Thymus (tissue), 11 donors: ENCODE measurements at regions not wholly inside any gene's neighbourhood (a gene's known extent, or its start where the extent isn't known, plus 50 kb on each side); places are given as distances from the start of the nearest gene placed in this dataset.

Experiments used
- DNase-seq, 9 donors: peaks; one replicate each; pipeline ENCODE4 v3.0.0-alpha.2; 2013; ENCODE audit warnings: low spot score in 9 of 9, low read depth in 6 of 9, missing footprints in 1 of 9
- H3K27ac ChIP-seq, 2 donors: one replicate each; pipeline ENCODE4 v1.5.1; 2013; ENCODE audit warnings: control low read depth in 1 of 2, low read depth in 1 of 2, low read length in 1 of 2, mild to moderate bottlenecking in 1 of 2, moderate library complexity in 1 of 2
- H3K27me3 ChIP-seq, 2 donors: one replicate each; pipeline ENCODE4 v1.5.1; 2013; ENCODE audit warnings: low read length in 1 of 2; ENCODE audit not compliant: control insufficient read depth in 2 of 2, insufficient read depth in 1 of 2
- H3K36me3 ChIP-seq, 2 donors: one replicate each; pipeline ENCODE4 v1.5.1; 2013; ENCODE audit warnings: low read length in 1 of 2, mild to moderate bottlenecking in 1 of 2, moderate library complexity in 1 of 2; ENCODE audit not compliant: control insufficient read depth in 2 of 2, insufficient read depth in 2 of 2
- H3K4me1 ChIP-seq, 2 donors: one replicate each; pipeline ENCODE4 v1.5.1; 2013; ENCODE audit warnings: low read length in 2 of 2; ENCODE audit not compliant: control insufficient read depth in 2 of 2, insufficient read depth in 2 of 2
- H3K4me3 ChIP-seq, 2 donors: one replicate each; pipeline ENCODE4 v1.5.1; 2013; ENCODE audit warnings: low read length in 2 of 2, control low read depth in 1 of 2, mild to moderate bottlenecking in 1 of 2
- H3K9me3 ChIP-seq, 2 donors: one replicate each; pipeline ENCODE4 v1.5.1; 2013; ENCODE audit warnings: low read length in 1 of 2, mild to moderate bottlenecking in 1 of 2; ENCODE audit not compliant: control insufficient read depth in 2 of 2, insufficient read depth in 1 of 2
- WGBS: extraction: QIAGEN DNeasy Blood & Tissue Kit; methylation state at CpG from one replicate; pipeline ENCODE4 v1.1.7; 2013; 5-methylcytosine and 5-hydroxymethylcytosine counted together
- donor health status: healthy.

- H3K27ac ChIP-seq, result no peak overlapping the region
- H3K27me3 ChIP-seq, result no peaks in the 10 kb centered on the region
- H3K4me3 ChIP-seq, result no peak overlapping the region
- no peak for DNase-seq
- no peaks in the 10 kb centered on the region for H3K9me3 ChIP-seq
- H3K36me3 ChIP-seq, result no peaks in the 10 kb centered on the region
- no peaks in the 10 kb centered on the region for H3K4me1 ChIP-seq
- WGBS, result 96% methylated on average over 2 of the region's 2 CpGs
Measured at GRCh38 chr2:13877571-13877970, 754.9 kb upstream of the LRATD1 start.

GRCh38 chr2:13884291-13884976 lies 748.1 kb upstream of the LRATD1 start:
- Histone ChIP-seq H3K36me3 (no peaks in the 10 kb centered on the region), H3K4me3 (no peak overlapping the region)
- DNase-seq, result no peak

GRCh38 chr2:13901526-13901925 lies 731.0 kb upstream of the LRATD1 start:
- no peak for DNase-seq
- Histone ChIP-seq H3K4me1 (no peaks in the 10 kb centered on the region), H3K36me3 (no peaks in the 10 kb centered on the region), H3K9me3 (peaks cover 0 to 5% of the 10 kb centered on the region in 2 donors), H3K27me3 (no peaks in the 10 kb centered on the region), H3K4me3 (no peak overlapping the region), H3K27ac (no peak overlapping the region)
- 98% methylated on average over 1 of the region's 1 CpG for WGBS

More at GRCh38 chr2:13884291-13884976, 748.1 kb upstream of the LRATD1 start:
- Histone ChIP-seq H3K4me1 (no peaks in the 10 kb centered on the region), H3K9me3 (no peaks in the 10 kb centered on the region), H3K27ac (no peak overlapping the region), H3K27me3 (no peaks in the 10 kb centered on the region)
- 94% methylated on average over 3 of the region's 3 CpGs for WGBS

GRCh38 chr2:13905831-13906230 lies 726.7 kb upstream of the LRATD1 start:
- no peaks in the 10 kb centered on the region for H3K36me3 ChIP-seq
- H3K4me1 ChIP-seq, result no peaks in the 10 kb centered on the region
- no peak for DNase-seq
- no peaks in the 10 kb centered on the region for H3K9me3 ChIP-seq
- H3K27me3 ChIP-seq, result no peaks in the 10 kb centered on the region
- WGBS, result 85% methylated on average over 2 of the region's 2 CpGs
- H3K27ac ChIP-seq, result no peak overlapping the region
- H3K4me3 ChIP-seq, result no peak overlapping the region

- no peak overlapping the region for H3K27ac ChIP-seq
- no peak overlapping the region for H3K4me3 ChIP-seq
- H3K9me3 ChIP-seq, result no peaks in the 10 kb centered on the region
- no peaks in the 10 kb centered on the region for H3K27me3 ChIP-seq
- no peak for DNase-seq
- H3K4me1 ChIP-seq, result no peaks in the 10 kb centered on the region
- H3K36me3 ChIP-seq, result no peaks in the 10 kb centered on the region
- WGBS, result 93% methylated on average over 2 of the region's 2 CpGs
Measured at GRCh38 chr2:13916066-13916465, 716.5 kb upstream of the LRATD1 start.

- Histone ChIP-seq H3K36me3 (no peaks in the 10 kb centered on the region), H3K9me3 (peaks cover 0 to 5% of the 10 kb centered on the region in 2 donors), H3K4me1 (no peaks in the 10 kb centered on the region), H3K4me3 (no peak overlapping the region), H3K27ac (no peak overlapping the region), H3K27me3 (no peaks in the 10 kb centered on the region)
- DNase-seq, result no peak
- WGBS, result 80% methylated on average over 1 of the region's 1 CpG
Measured at GRCh38 chr2:13917958-13918357, 714.6 kb upstream of the LRATD1 start.

- no peaks in the 10 kb centered on the region for H3K27me3 ChIP-seq
- H3K9me3 ChIP-seq, result peaks cover 0 to 9% of the 10 kb centered on the region in 2 donors
- H3K27ac ChIP-seq, result no peak overlapping the region
- H3K4me3 ChIP-seq, result no peak overlapping the region
- DNase-seq, result no peak
- no peaks in the 10 kb centered on the region for H3K36me3 ChIP-seq
- no peaks in the 10 kb centered on the region for H3K4me1 ChIP-seq
- 88% methylated on average over 4 of the region's 4 CpGs for WGBS
Measured at GRCh38 chr2:13919981-13920382, 712.5 kb upstream of the LRATD1 start.

GRCh38 chr2:13921245-13921644 lies 711.3 kb upstream of the LRATD1 start:
- H3K4me3 ChIP-seq, result no peak overlapping the region
- H3K36me3 ChIP-seq, result no peaks in the 10 kb centered on the region
- 89% methylated on average over 2 of the region's 2 CpGs for WGBS
- H3K4me1 ChIP-seq, result no peaks in the 10 kb centered on the region
- H3K27me3 ChIP-seq, result no peaks in the 10 kb centered on the region
- DNase-seq, result no peak
- H3K9me3 ChIP-seq, result peaks cover 0 to 9% of the 10 kb centered on the region in 2 donors
- no peak overlapping the region for H3K27ac ChIP-seq

- WGBS, result 89% methylated on average over 6 of the region's 6 CpGs
- Histone ChIP-seq H3K4me1 (no peaks in the 10 kb centered on the region), H3K36me3 (no peaks in the 10 kb centered on the region), H3K4me3 (no peak overlapping the region), H3K27ac (no peak overlapping the region), H3K9me3 (peaks cover 0 to 9% of the 10 kb centered on the region in 2 donors), H3K27me3 (no peaks in the 10 kb centered on the region)
- DNase-seq, result no peak
Measured at GRCh38 chr2:13923823-13924222, 708.7 kb upstream of the LRATD1 start.
